GM12874 (cell line): ENCODE measurements at regions not wholly inside any gene's neighbourhood (a gene's known extent, or its start where the extent isn't known, plus 50 kb on each side); places are given as distances from the start of the nearest gene placed in this dataset.

Source experiments
- TF ChIP-seq, protein P1 (sequence below): IDR thresholded peaks from 2 replicates; pipeline ENCODE4 v1.5.1; 2011; ENCODE audit warnings: low read depth, mild to moderate bottlenecking, control low read depth, low read length, moderate library complexity; ENCODE audit not compliant: insufficient read depth

DNA sequence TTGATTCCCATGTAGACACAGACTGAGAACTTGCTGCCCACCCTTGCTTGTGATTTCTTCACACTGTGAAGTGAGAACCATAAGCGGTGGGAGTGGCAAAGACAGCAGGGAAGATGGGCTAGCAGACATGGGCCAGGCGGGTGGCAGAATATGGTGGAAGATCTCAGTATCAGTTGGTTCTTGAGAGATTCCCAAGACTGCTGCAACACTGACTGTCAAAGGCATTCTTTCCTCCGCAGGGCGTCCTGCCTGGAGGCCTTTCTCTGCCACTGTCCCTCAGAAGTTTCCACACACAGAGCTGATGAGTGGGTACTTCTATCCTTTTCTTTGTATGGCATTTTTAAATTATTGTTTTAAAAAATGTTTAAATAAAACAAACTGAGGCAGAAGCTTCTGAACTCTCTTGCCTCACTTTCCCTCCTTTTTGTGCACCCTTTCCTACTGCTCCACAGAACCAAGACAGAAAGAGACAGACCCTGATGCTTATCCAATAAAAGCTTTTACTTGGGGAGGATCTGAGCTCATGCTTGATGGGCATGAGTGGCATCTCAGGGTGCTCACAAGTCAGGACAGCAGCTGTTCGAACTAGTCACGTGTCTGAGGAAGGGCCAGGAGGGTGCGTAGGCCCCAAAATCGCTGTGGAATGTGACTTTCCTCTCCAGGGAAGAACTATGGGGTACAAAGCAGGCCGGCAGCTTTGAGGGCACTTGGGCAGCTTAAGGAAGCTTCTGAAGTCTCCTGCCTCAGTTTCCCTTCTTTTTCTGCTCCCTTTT, 104.7 kb upstream of the PCGF5 start:
- TF ChIP-seq, protein P1, sequence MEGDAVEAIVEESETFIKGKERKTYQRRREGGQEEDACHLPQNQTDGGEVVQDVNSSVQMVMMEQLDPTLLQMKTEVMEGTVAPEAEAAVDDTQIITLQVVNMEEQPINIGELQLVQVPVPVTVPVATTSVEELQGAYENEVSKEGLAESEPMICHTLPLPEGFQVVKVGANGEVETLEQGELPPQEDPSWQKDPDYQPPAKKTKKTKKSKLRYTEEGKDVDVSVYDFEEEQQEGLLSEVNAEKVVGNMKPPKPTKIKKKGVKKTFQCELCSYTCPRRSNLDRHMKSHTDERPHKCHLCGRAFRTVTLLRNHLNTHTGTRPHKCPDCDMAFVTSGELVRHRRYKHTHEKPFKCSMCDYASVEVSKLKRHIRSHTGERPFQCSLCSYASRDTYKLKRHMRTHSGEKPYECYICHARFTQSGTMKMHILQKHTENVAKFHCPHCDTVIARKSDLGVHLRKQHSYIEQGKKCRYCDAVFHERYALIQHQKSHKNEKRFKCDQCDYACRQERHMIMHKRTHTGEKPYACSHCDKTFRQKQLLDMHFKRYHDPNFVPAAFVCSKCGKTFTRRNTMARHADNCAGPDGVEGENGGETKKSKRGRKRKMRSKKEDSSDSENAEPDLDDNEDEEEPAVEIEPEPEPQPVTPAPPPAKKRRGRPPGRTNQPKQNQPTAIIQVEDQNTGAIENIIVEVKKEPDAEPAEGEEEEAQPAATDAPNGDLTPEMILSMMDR, result no peak

DNA sequence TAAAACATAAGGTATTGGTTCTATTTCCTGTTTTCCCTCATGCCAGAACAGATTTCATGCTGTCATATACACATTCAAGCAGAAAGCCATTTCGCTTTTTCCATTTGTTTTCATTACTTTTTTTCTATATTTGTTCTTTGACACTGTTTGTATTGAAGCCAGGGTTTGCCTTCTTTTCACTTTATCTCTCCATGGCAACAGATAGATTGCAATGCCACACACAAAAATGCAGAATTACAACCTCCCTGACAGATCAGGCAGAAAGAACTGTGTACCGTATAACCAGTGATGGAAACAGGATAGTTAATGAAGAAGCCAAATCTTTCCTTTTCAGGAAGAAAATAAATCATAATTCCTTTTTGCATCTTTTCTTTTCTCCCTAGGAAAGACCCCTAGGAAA, 103.0 kb upstream of the PCGF5 start:
- TF ChIP-seq, protein P1, result no peak

DNA sequence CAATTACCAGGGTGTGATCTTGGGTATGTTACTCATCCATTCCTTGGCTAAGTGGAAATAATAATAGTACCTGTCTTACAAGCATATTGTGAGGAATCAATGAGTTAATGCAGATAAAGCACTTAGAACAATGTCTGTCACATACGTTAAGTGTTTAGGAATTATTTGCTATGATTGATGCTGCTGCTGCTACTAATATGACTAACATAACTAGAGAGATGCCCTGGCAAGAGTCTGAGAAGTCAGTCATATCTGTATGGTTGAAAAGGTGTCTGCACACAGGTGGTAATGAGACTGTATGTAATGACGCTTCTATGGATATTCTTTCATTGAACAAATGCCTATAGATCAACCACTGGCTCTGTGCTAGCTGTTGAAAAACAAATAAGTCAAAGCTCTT, 100.1 kb upstream of the PCGF5 start:
- TF ChIP-seq, protein P1, result no peak

DNA sequence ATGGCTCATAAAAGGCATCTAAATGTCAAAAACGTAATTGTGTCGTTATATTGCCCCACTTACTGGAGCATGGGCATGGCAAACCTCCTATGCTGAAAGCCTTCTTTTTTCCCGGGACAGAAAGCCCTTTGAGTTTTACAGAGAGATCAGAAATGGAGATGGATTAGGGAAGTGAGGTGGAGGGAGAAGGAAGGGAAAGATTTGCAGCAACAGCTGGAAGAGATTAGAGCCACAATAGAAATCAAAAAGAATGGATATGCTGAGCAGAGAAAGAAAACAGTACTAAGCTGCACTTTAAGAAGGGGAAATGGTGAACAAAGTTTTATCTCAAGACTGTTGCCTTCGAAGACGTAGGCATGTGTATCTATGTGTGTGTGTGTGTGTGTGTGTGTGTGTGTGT, 97.2 kb upstream of the PCGF5 start:
- TF ChIP-seq, protein P1, result no peak

DNA sequence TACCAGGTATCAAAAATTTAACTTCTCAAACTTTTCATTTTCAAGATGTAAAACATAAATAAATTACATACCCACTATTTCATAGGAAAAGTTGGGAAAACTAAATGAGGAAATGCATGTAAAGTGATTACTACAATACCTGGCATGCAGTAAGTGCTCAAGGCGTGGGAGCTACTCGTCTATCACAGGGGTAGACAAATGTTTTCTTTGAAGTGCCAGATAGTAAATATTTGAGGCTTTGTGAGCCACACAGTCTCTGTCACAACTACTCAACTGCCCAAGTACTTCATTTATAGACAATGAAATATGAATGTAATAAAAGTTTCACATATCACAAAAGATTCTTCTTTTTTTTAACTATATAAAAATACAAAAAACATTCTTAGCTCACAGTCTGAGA, 96.4 kb upstream of the PCGF5 start:
- TF ChIP-seq, protein P1, result no peak

DNA sequence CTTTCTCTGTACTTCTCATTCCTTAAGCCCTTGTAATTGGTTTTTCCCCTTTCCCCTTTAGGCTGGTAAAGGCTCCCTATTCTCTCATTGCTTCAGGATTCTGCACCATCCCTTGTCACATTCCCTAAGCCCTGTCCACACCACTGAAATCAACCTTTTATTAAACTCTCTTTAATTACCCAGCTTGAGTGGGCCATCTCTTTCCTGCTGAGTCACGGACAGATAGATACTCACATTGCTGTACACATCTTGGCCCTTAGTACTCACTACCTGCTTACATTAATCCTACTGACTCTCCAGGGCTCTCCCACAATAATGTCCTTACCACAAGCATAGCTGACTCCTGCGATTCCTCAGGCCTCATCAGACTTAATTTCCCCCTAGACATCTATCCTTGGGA, 94.0 kb upstream of the PCGF5 start:
- TF ChIP-seq, protein P1, result no peak

DNA sequence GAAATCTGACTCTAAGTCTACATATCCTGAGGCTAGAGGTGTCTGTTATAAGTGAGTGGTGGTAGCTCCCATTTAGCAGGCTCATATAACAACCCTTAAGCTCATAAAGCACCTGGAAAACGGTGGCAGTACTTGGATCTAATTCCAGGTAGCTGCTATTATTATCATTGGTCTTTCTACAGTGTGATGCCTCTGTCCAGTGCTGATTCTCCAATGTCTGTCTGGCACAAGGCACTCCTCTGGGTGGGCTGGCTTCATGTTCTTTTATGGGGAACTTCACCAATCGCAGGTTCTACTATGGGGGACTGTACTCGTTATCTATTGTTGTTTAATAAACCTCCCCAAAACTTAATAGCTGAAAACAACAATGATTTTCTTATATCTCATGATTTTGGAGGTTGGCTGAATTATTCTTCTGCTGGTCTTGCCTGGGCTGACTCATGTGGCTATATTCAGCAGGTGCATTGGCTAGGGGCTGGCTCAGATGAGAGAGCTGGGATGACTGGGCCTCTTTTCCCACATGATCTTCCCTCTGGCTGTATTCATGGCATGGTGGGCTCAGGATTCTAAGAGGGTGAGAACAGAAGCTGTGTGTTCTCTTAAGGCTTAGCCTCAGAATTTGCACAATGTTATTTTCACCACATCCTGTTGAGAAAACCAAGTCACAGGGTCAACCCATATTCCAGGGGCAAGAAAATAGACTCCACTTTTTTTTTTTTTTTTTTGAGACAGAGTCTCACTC, 93.0 kb upstream of the PCGF5 start:
- TF ChIP-seq, protein P1, result no peak
